OCI-LY7 (cell line): ENCODE measurements at regions not wholly inside any gene's neighbourhood (a gene's known extent, or its start where the extent isn't known, plus 50 kb on each side); places are given as distances from the start of the nearest gene placed in this dataset.

ENCODE experiments used
- EZH2phosphoT487 ChIP-seq: fragments of 200-600 bp; sonication (generic); IDR thresholded peaks from 2 replicates; pipeline ENCODE4 v1.6.1; 2018; ENCODE audit warnings: low read depth, borderline replicate concordance, mild to moderate bottlenecking, mixed run types, antibody characterized with exemption, low read length, moderate library complexity, mixed read lengths
- TF ChIP-seq, protein P1 (sequence below): fragments of 200-600 bp; sonication (generic); conservative IDR thresholded peaks from 2 replicates; pipeline ENCODE4 v1.5.1; 2014; ENCODE audit warnings: mild to moderate bottlenecking, antibody characterized with exemption, low read length, moderate library complexity, mixed read lengths

DNA sequence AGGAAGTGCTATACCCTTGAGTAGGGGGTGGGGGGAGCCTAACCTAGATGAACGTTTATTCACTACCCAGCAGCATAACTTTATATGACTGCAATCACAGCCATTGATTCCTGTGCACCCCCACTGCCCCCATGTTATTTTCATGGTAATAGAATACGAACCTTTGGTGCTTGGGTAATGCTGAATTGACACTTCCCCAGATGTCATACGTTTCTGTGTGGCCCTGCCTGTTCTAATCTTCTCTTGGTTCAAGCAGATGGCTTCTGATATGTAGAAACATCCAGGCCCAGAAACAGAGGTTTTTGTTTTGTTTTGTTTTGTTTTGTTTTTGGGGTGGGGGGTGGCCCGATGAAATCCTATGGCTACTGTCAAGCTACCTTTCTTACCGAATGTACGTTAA is 237.9 kb upstream of the TOPAZ1 start:
- TF ChIP-seq, protein P1, sequence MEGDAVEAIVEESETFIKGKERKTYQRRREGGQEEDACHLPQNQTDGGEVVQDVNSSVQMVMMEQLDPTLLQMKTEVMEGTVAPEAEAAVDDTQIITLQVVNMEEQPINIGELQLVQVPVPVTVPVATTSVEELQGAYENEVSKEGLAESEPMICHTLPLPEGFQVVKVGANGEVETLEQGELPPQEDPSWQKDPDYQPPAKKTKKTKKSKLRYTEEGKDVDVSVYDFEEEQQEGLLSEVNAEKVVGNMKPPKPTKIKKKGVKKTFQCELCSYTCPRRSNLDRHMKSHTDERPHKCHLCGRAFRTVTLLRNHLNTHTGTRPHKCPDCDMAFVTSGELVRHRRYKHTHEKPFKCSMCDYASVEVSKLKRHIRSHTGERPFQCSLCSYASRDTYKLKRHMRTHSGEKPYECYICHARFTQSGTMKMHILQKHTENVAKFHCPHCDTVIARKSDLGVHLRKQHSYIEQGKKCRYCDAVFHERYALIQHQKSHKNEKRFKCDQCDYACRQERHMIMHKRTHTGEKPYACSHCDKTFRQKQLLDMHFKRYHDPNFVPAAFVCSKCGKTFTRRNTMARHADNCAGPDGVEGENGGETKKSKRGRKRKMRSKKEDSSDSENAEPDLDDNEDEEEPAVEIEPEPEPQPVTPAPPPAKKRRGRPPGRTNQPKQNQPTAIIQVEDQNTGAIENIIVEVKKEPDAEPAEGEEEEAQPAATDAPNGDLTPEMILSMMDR, result no peak
- TF ChIP-seq EZH2phosphoT487, result no peak
